SK-N-SH treated with all-trans-retinoic acid at 6 μM for 48 hours (cell line): ENCODE measurements at regions not wholly inside any gene's neighbourhood (a gene's known extent, or its start where the extent isn't known, plus 50 kb on each side); places are given as distances from the start of the nearest gene placed in this dataset.

Experiments
- TCF4 ChIP-seq: fragments of 250-450 bp; sonication (Bioruptor Pico); IDR thresholded peaks from 2 replicates; pipeline ENCODE4 v1.8.0; 2021; ENCODE audit warnings: mild to moderate bottlenecking, moderate library complexity, borderline replicate concordance
- ZFP3 ChIP-seq: fragments of 250-450 bp; sonication (Bioruptor Pico); IDR thresholded peaks from 2 replicates; pipeline ENCODE4 v1.5.0; 2020; ENCODE audit warnings: mild to moderate bottlenecking, moderate library complexity
- ZNF8 ChIP-seq: fragments of 450-650 bp; formaldehyde crosslinking; IDR thresholded peaks from 2 replicates; pipeline ENCODE4 v1.5.0; 2020; ENCODE audit warnings: mild to moderate bottlenecking, moderate library complexity

DNA sequence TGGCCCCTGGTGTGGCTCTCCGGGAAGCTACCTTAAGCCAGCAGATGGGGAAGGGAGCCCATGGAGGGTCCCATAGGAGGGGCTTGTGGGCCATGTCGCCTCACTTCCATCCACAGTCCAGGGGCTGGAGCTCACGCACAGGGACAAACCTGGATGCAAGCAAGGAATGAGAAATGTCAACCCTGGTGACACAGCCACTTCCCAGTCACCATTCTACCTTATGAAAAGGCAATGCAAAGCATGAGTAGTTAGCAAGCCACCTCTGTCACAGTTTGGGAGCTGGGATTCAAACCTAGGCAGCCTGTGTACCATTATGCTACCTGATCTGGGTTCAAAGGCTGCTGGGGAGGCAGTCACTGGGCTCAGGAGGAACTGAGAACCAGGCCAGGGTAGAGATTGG, 170.0 kb upstream of the KLHL29 start:
- no peak for TF ChIP-seq TCF4
- TF ChIP-seq ZNF8: no peak
- TF ChIP-seq ZFP3 (CRISPR knock-in tag): no peak
